SK-N-SH (cell line): ENCODE measurements at regions not wholly inside any gene's neighbourhood (a gene's known extent, or its start where the extent isn't known, plus 50 kb on each side); places are given as distances from the start of the nearest gene placed in this dataset.

Experiments
- CTCF ChIA-PET: fragments of 300-600, 350-600 bp; formaldehyde crosslinking; extraction: SDS; loops from one replicate; lab custom pipeline; 2021; lab: Yijun Ruan, JAX
- POLR2A ChIA-PET: fragments of 350-600 bp; sonication (Branson Sonifier 250); formaldehyde crosslinking; extraction: SDS; loops from one replicate; lab custom pipeline; 2020; ENCODE audit warnings: antibody characterized with exemption, inconsistent platforms; lab: Yijun Ruan, JAX
- DNase-seq: peaks from one replicate; pipeline ENCODE4 v3.0.0; 2012
- H2AFZ ChIP-seq: fragments of 200-600 bp; sonication (generic); 2 replicates; pipeline ENCODE4 v1.8.1; 2016; ENCODE audit warnings: antibody characterized with exemption, mild to moderate bottlenecking, low read depth
- H3F3A ChIP-seq: fragments of 200-600 bp; sonication (generic); replicated peaks from 2 replicates; pipeline ENCODE3; 2016; ENCODE audit warnings: antibody characterized with exemption, mild to moderate bottlenecking; ENCODE audit not compliant: insufficient read depth
- H3K27ac ChIP-seq, 2 experiments: fragments of 200-500 bp in 1 of 2; fragments of 200-600 bp in 1 of 2; sonication (Bioruptor generic) in 1 of 2; sonication (generic), shearing (Covaris generic) in 1 of 2; 2 replicates each; pipeline versions ENCODE4 v1.5.1 to v1.6.1; 2014 to 2016; ENCODE audit warnings: low read depth in 2 of 2, inconsistent platforms in 1 of 2, low read length in 1 of 2, mild to moderate bottlenecking in 1 of 2, mixed read lengths in 1 of 2
- H3K27me3 ChIP-seq: fragments of 200-600 bp; sonication (generic), shearing (Covaris generic); 2 replicates; pipeline ENCODE4 v1.6.1; 2016; ENCODE audit warnings: mixed run types; ENCODE audit not compliant: insufficient read depth
- H3K36me3 ChIP-seq, 2 experiments: fragments of 200-500 bp in 1 of 2; fragments of 200-600 bp in 1 of 2; sonication (Bioruptor generic) in 1 of 2; sonication (generic) in 1 of 2; replicated peaks in 1 of 2; 2 replicates each; pipeline versions ENCODE3 to v1.5.1; 2014 to 2016; ENCODE audit warnings: low read length in 1 of 2, mild to moderate bottlenecking in 1 of 2; ENCODE audit not compliant: insufficient read depth in 2 of 2, control insufficient read depth in 1 of 2
- H3K4me1 ChIP-seq, 2 experiments: fragments of 200-500 bp in 1 of 2; fragments of 200-600 bp in 1 of 2; sonication (Bioruptor generic) in 1 of 2; sonication (generic), shearing (Covaris generic) in 1 of 2; 2 replicates each; pipeline versions ENCODE4 v1.5.1 to v1.6.1; 2014 to 2016; ENCODE audit warnings: low read depth in 1 of 2, low read length in 1 of 2, mixed run types in 1 of 2; ENCODE audit not compliant: insufficient read depth in 2 of 2, control insufficient read depth in 1 of 2
- H3K4me2 ChIP-seq: fragments of 200-600 bp; sonication (generic), shearing (Covaris generic); 2 replicates; pipeline ENCODE4 v1.6.1; 2017; ENCODE audit warnings: mixed run types
- H3K4me3 ChIP-seq, 2 experiments: fragments of 200-500 bp in 1 of 2; fragments of 200-600 bp in 1 of 2; sonication (Bioruptor generic) in 1 of 2; sonication (generic), shearing (Covaris generic) in 1 of 2; 2 replicates each; pipeline versions ENCODE4 v1.5.1 to v1.8.1; 2014 to 2016; ENCODE audit warnings: low read depth in 2 of 2, inconsistent platforms in 1 of 2, low read length in 1 of 2, mild to moderate bottlenecking in 1 of 2, mixed read lengths in 1 of 2, moderate library complexity in 1 of 2
- H3K79me2 ChIP-seq: fragments of 200-600 bp; sonication (generic); 2 replicates; pipeline ENCODE4 v1.8.1; 2017; ENCODE audit warnings: mild to moderate bottlenecking; ENCODE audit not compliant: insufficient read depth
- H3K9ac ChIP-seq: fragments of 200-600 bp; sonication (generic); 2 replicates; pipeline ENCODE4 v1.6.1; 2017; ENCODE audit warnings: mixed run types
- H3K9me2 ChIP-seq: fragments of 200-600 bp; sonication (generic); 2 replicates; pipeline ENCODE4 v1.6.1; 2017; ENCODE audit warnings: mixed run types
- H3K9me3 ChIP-seq: fragments of 200-600 bp; sonication (generic); 2 replicates; pipeline ENCODE4 v1.6.1; 2017; ENCODE audit warnings: mixed run types, mild to moderate bottlenecking, moderate library complexity
- H4K20me1 ChIP-seq: fragments of 200-600 bp; sonication (generic); 2 replicates; pipeline ENCODE4 v1.6.1; 2017; ENCODE audit warnings: mild to moderate bottlenecking, mixed run types; ENCODE audit not compliant: insufficient read depth
- CHD2 ChIP-seq: fragments of 150-350 bp; IDR thresholded peaks from 2 replicates; pipeline ENCODE4 v1.6.1; 2018; ENCODE audit warnings: low read length; ENCODE audit not compliant: partially characterized antibody
- ELF1 ChIP-seq: IDR thresholded peaks from 2 replicates; pipeline ENCODE4 v1.4.0; 2012
- EZH2phosphoT487 ChIP-seq: fragments of 200-600 bp; sonication (generic); IDR thresholded peaks from 2 replicates; pipeline ENCODE4 v1.6.1; 2017; ENCODE audit warnings: low read depth, mixed run types, mild to moderate bottlenecking, antibody characterized with exemption, moderate library complexity, borderline replicate concordance
- FOSL2 ChIP-seq: IDR thresholded peaks from 2 replicates; pipeline ENCODE4 v1.4.0; 2012; ENCODE audit warnings: low read depth, mild to moderate bottlenecking, moderate library complexity, borderline replicate concordance
- GABPA ChIP-seq: IDR thresholded peaks from 2 replicates; pipeline ENCODE4 v1.4.0; 2012; ENCODE audit warnings: low read depth, mild to moderate bottlenecking
- GATA2 ChIP-seq: sonication (generic); formaldehyde crosslinking; IDR thresholded peaks from 2 replicates; pipeline ENCODE4 v1.5.0; 2020; ENCODE audit warnings: mild to moderate bottlenecking, missing genetic modification reagents
- MAX ChIP-seq: IDR thresholded peaks from 2 replicates; pipeline ENCODE4 v1.4.0; 2012; ENCODE audit warnings: low read depth
- MXI1 ChIP-seq: IDR thresholded peaks from 2 replicates; pipeline ENCODE4 v1.6.1; 2012; ENCODE audit warnings: mild to moderate bottlenecking, low read depth, low read length, improper control_type of control experiment
- PBX3 ChIP-seq: IDR thresholded peaks from 2 replicates; pipeline ENCODE4; 2012
- RCOR1 ChIP-seq: fragments of 150-350 bp; IDR thresholded peaks from 2 replicates; pipeline ENCODE4 v1.6.1; 2017; ENCODE audit warnings: antibody characterized with exemption, low read length
- SMC3 ChIP-seq: IDR thresholded peaks from 2 replicates; pipeline ENCODE4 v1.6.1; 2012; ENCODE audit warnings: low read depth, low read length, improper control_type of control experiment
- TAF1 ChIP-seq: IDR thresholded peaks from 2 replicates; pipeline ENCODE4 v1.6.1; 2012; ENCODE audit warnings: low read depth, mild to moderate bottlenecking, low read length, moderate library complexity, borderline replicate concordance
- TEAD4 ChIP-seq: IDR thresholded peaks from 2 replicates; pipeline ENCODE4 v1.4.0; 2012; ENCODE audit warnings: mild to moderate bottlenecking, borderline replicate concordance; ENCODE audit not compliant: insufficient read depth
- USF1 ChIP-seq: IDR thresholded peaks from 2 replicates; pipeline ENCODE4 v1.4.0; 2012; ENCODE audit warnings: low read depth, borderline replicate concordance
- ZBTB33 ChIP-seq: IDR thresholded peaks from 2 replicates; pipeline ENCODE4 v1.4.0; 2012; ENCODE audit warnings: low read depth, borderline replicate concordance
- WGBS: methylation state at CpG from one replicate; pipeline ENCODE4 v1.1.6; 2017; ENCODE audit warnings: low lambda C conversion rate; 5-methylcytosine and 5-hydroxymethylcytosine counted together

- no peaks in the 10 kb centered on the region for H3K79me2 ChIP-seq
- ChIA-PET CTCF (interaction anchor here (0.6 to 1.4 kb wide), 4 partner anchors 9 to 201 kb away, joined by 3 to 7 read pairs (median 3); no protein-coding TSS in a partner anchor), POLR2A (interaction anchor here (0.9 kb wide), 1 partner anchor 45 kb away, joined by 3 read pairs; no protein-coding TSS in a partner anchor)
- H3K27me3 ChIP-seq, result no peaks in the 10 kb centered on the region
- no peaks in the 10 kb centered on the region for H3K36me3 ChIP-seq
- WGBS, result 58% methylated on average over 2 of the region's 2 CpGs
- TF ChIP-seq GABPA (no peak), FOSL2 (no peak), ZBTB33 (no peak), RCOR1 (no peak), EZH2phosphoT487 (no peak), SMC3 (no peak), MAX (no peak), TEAD4 (no peak), USF1 (no peak), TAF1 (no peak), CHD2 (no peak), PBX3 (no peak), ELF1 (no peak), MXI1 (no peak), GATA2 (CRISPR knock-in tag) (no peak)
- no peak for DNase-seq
- no peaks in the 10 kb centered on the region for H3K9me3 ChIP-seq
- peaks cover 12 to 26% of the 10 kb centered on the region in 2 experiments; a peak in 2 of 4 replicates for H3K4me1 ChIP-seq
- no peak overlapping the region; a peak in 1 of 4 replicates for H3K27ac ChIP-seq
- no peaks in the 10 kb centered on the region for H3K9me2 ChIP-seq
- no peak overlapping the region for H2AFZ ChIP-seq
- no peak overlapping the region for H3K4me3 ChIP-seq
- no peaks in the 10 kb centered on the region for H4K20me1 ChIP-seq
- no peak overlapping the region for H3K9ac ChIP-seq
- H3F3A ChIP-seq, result no peaks in the 10 kb centered on the region
- no peak overlapping the region for H3K4me2 ChIP-seq
Observed at GRCh38 chr11:126123686-126124085, 61.0 kb upstream of the CDON start.
